ENCODE measurements at regions not wholly inside any gene's neighbourhood (a gene's known extent, or its start where the extent isn't known, plus 50 kb on each side); places are given as distances from the start of the nearest gene placed in this dataset.

DNA sequence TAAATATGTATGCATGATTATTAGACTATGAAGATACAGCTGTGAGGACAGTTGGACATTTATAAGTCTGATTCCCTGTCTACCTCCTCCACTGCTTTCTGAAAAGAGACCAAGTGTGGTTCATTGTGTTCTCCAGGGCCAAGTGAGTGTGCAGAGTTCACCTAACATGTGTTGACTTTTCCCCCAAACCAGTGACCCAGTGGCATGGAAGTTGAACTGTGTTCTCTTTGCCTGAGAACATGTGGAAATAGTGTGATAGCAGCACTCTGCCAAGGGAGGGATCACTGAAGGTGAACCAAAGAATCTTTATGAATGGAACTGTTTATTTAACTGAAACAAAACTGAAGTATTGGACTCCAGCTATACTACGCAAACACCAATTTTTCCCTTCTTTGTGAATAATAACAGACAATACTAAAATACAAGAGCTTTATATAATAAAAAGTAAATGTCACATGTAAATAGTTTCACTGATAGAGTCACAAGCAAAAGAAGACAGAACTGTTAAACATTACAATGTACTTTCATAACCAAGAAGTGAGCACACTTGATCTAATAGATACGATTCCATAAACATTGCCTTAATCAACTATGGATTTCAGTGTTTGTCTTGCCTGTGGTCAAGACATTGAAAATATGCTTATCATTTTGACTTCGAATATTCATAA, 200.3 kb upstream of the FUT9 start (continued):
- TF ChIP-seq WIZ (CRISPR knock-in tag; IDR thresholded peaks at IDR 0.05) (peak; percentile 92), REPIN1 (CRISPR knock-in tag; IDR thresholded peaks at IDR 0.05; ENCODE audit: borderline replicate concordance, low read depth) (peak; percentile 92), ZSCAN29 (CRISPR knock-in tag; conservative IDR thresholded peaks at IDR 0.05) (peak; percentile 67; the same call in 1 of the 2 replicates), KDM4B (CRISPR knock-in tag; IDR thresholded peaks at IDR 0.05) (peak; percentile 98), HIC2 (CRISPR knock-in tag; IDR thresholded peaks at IDR 0.05; ENCODE audit: low read depth) (peak; percentile 64; the same call in 1 of the 2 replicates), ZC3H13 (CRISPR knock-in tag; IDR thresholded peaks at IDR 0.05) (no peak), ZNF660 (CRISPR knock-in tag; IDR thresholded peaks at IDR 0.05; ENCODE audit: borderline replicate concordance, low read depth) (no peak), ZFP41 (CRISPR knock-in tag; IDR thresholded peaks at IDR 0.05; ENCODE audit: borderline replicate concordance) (no peak), TOPORS (CRISPR knock-in tag; IDR thresholded peaks at IDR 0.05) (peak; percentile 72; the same call in 1 of the 2 replicates), ZNF839 (CRISPR knock-in tag; IDR thresholded peaks at IDR 0.05; ENCODE audit: borderline replicate concordance) (no peak), ZNF790 (CRISPR knock-in tag; IDR thresholded peaks at IDR 0.05; ENCODE audit: borderline replicate concordance) (no peak), TP53 (CRISPR knock-in tag; conservative IDR thresholded peaks at IDR 0.05) (no peak; the same call in 1 of the 2 replicates), ZBTB38 (CRISPR knock-in tag; IDR thresholded peaks at IDR 0.05) (no peak; the same call in 1 of the 2 replicates), NFATC3 (CRISPR knock-in tag; IDR thresholded peaks at IDR 0.05) (no peak), ZNF616 (CRISPR knock-in tag; IDR thresholded peaks at IDR 0.05; ENCODE audit: low read depth) (no peak)
- TF ChIP-seq, protein P1, sequence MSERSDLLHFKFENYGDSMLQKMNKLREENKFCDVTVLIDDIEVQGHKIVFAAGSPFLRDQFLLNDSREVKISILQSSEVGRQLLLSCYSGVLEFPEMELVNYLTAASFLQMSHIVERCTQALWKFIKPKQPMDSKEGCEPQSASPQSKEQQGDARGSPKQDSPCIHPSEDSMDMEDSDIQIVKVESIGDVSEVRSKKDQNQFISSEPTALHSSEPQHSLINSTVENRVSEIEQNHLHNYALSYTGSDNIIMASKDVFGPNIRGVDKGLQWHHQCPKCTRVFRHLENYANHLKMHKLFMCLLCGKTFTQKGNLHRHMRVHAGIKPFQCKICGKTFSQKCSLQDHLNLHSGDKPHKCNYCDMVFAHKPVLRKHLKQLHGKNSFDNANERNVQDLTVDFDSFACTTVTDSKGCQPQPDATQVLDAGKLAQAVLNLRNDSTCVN (CRISPR knock-in tag; IDR thresholded peaks at IDR 0.05; ENCODE audit: borderline replicate concordance), result no peak; the same call in 1 of the 2 replicates
- TF ChIP-seq, protein P2, sequence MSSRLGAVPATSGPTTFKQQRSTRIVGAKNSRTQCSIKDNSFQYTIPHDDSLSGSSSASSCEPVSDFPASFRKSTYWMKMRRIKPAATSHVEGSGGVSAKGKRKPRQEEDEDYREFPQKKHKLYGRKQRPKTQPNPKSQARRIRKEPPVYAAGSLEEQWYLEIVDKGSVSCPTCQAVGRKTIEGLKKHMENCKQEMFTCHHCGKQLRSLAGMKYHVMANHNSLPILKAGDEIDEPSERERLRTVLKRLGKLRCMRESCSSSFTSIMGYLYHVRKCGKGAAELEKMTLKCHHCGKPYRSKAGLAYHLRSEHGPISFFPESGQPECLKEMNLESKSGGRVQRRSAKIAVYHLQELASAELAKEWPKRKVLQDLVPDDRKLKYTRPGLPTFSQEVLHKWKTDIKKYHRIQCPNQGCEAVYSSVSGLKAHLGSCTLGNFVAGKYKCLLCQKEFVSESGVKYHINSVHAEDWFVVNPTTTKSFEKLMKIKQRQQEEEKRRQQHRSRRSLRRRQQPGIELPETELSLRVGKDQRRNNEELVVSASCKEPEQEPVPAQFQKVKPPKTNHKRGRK (CRISPR knock-in tag; IDR thresholded peaks at IDR 0.05), result 0 out of 2 replicates have a peak, but pooled peaks have one; percentile 27
- TF ChIP-seq, protein P3, sequence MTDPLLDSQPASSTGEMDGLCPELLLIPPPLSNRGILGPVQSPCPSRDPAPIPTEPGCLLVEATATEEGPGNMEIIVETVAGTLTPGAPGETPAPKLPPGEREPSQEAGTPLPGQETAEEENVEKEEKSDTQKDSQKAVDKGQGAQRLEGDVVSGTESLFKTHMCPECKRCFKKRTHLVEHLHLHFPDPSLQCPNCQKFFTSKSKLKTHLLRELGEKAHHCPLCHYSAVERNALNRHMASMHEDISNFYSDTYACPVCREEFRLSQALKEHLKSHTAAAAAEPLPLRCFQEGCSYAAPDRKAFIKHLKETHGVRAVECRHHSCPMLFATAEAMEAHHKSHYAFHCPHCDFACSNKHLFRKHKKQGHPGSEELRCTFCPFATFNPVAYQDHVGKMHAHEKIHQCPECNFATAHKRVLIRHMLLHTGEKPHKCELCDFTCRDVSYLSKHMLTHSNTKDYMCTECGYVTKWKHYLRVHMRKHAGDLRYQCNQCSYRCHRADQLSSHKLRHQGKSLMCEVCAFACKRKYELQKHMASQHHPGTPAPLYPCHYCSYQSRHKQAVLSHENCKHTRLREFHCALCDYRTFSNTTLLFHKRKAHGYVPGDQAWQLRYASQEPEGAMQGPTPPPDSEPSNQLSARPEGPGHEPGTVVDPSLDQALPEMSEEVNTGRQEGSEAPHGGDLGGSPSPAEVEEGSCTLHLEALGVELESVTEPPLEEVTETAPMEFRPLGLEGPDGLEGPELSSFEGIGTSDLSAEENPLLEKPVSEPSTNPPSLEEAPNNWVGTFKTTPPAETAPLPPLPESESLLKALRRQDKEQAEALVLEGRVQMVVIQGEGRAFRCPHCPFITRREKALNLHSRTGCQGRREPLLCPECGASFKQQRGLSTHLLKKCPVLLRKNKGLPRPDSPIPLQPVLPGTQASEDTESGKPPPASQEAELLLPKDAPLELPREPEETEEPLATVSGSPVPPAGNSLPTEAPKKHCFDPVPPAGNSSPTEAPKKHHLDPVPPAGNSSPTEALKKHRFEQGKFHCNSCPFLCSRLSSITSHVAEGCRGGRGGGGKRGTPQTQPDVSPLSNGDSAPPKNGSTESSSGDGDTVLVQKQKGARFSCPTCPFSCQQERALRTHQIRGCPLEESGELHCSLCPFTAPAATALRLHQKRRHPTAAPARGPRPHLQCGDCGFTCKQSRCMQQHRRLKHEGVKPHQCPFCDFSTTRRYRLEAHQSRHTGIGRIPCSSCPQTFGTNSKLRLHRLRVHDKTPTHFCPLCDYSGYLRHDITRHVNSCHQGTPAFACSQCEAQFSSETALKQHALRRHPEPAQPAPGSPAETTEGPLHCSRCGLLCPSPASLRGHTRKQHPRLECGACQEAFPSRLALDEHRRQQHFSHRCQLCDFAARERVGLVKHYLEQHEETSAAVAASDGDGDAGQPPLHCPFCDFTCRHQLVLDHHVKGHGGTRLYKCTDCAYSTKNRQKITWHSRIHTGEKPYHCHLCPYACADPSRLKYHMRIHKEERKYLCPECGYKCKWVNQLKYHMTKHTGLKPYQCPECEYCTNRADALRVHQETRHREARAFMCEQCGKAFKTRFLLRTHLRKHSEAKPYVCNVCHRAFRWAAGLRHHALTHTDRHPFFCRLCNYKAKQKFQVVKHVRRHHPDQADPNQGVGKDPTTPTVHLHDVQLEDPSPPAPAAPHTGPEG (CRISPR knock-in tag; IDR thresholded peaks at IDR 0.05), result peak; percentile 76; the same call in 1 of the 2 replicates

Data from HepG2 (cell line).